ENCODE measurements at regions not wholly inside any gene's neighbourhood (a gene's known extent, or its start where the extent isn't known, plus 50 kb on each side); places are given as distances from the start of the nearest gene placed in this dataset.

- DNase-seq = no peak
These were observed 145.9 kb upstream of the CDH6 start for GRCh38 chr5:31047621-31048020.

- no peak for DNase-seq
These were observed 146.5 kb upstream of the CDH6 start for GRCh38 chr5:31047007-31047406.

GRCh38 chr5:31036411-31036810 is 157.1 kb upstream of the CDH6 start:
- DNase-seq = no peak

- no peak for DNase-seq
These were observed 160.2 kb upstream of the CDH6 start for GRCh38 chr5:31033295-31033694.

GRCh38 chr5:31029925-31030324 is 163.6 kb upstream of the CDH6 start:
- no peak for DNase-seq

- DNase-seq = no peak
These were observed 165.8 kb upstream of the CDH6 start for GRCh38 chr5:31027721-31028120.

- DNase-seq = no peak
These were observed 170.4 kb upstream of the CDH6 start for GRCh38 chr5:31023105-31023504.

- DNase-seq = no peak
These were observed 172.3 kb upstream of the CDH6 start for GRCh38 chr5:31021181-31021624.

GRCh38 chr5:31008231-31008630 is 185.3 kb upstream of the CDH6 start:
- no peak for DNase-seq

GRCh38 chr5:31007672-31008071 is 185.8 kb upstream of the CDH6 start:
- no peak for DNase-seq

- DNase-seq = no peak
These were observed 193.2 kb upstream of the CDH6 start for GRCh38 chr5:31000287-31000686.

- DNase-seq = no peak
These were observed 195.8 kb upstream of the CDH6 start for GRCh38 chr5:30997681-30998080.

- DNase-seq = no peak
These were observed 198.6 kb upstream of the CDH6 start for GRCh38 chr5:30994902-30995301.

- DNase-seq = no peak
These were observed 199.3 kb upstream of the CDH6 start for GRCh38 chr5:30994176-30994575.

- DNase-seq = no peak
These were observed 202.0 kb upstream of the CDH6 start for GRCh38 chr5:30991462-30991861.

GRCh38 chr5:30981576-30981975 is 211.9 kb upstream of the CDH6 start:
- no peak for DNase-seq

GRCh38 chr5:30968971-30969370 is 224.5 kb upstream of the CDH6 start:
- no peak for DNase-seq

GRCh38 chr5:30960036-30960435 is 233.4 kb upstream of the CDH6 start:
- no peak for DNase-seq

GRCh38 chr5:30959238-30959637 is 234.2 kb upstream of the CDH6 start:
- DNase-seq = no peak

GRCh38 chr5:30957591-30957990 is 235.9 kb upstream of the CDH6 start:
- no peak for DNase-seq

GRCh38 chr5:30956251-30956650 is 237.2 kb upstream of the CDH6 start:
- DNase-seq = no peak

- no peak for DNase-seq
These were observed 256.4 kb upstream of the CDH6 start for GRCh38 chr5:30937070-30937469.

- no peak for DNase-seq
These were observed 259.9 kb upstream of the CDH6 start for GRCh38 chr5:30933599-30933998.

- DNase-seq = no peak
These were observed 261.0 kb upstream of the CDH6 start for GRCh38 chr5:30932273-30933017.

GRCh38 chr5:30930736-30931135 is 262.8 kb upstream of the CDH6 start:
- no peak for DNase-seq
